Amniotic epithelial cell (primary cell): ENCODE measurements at regions not wholly inside any gene's neighbourhood (a gene's known extent, or its start where the extent isn't known, plus 50 kb on each side); places are given as distances from the start of the nearest gene placed in this dataset.
"Not testable (repeated sequence)": the region's sequence is repeated elsewhere in the genome, so short reads cannot be mapped to it uniquely, and the experiment has no call there.

Experiments
- DNase-seq: peaks from one replicate; pipeline ENCODE4 v3.0.0-alpha.2; 2010; ENCODE audit warnings: low read depth

DNA sequence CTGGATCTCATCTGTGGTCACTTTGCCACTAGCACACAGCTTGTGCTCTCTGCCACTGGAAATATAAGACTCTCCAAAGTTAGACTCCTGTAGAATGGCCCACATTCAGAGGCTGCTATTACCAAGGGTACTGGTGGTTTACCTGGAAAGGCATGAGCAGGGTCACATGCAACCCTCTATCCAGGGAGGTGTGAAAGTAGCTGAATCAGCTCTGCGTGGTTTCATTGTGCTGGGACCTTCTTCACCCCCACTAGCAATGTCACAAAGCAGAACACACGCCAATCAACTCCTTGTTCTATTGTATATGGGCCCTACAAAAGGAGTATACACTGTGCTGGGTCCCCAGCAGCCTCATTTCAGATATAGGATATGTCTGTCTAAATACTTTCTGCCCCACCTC is 353.6 kb upstream of the AUTS2 start:
- no peak for DNase-seq

DNA sequence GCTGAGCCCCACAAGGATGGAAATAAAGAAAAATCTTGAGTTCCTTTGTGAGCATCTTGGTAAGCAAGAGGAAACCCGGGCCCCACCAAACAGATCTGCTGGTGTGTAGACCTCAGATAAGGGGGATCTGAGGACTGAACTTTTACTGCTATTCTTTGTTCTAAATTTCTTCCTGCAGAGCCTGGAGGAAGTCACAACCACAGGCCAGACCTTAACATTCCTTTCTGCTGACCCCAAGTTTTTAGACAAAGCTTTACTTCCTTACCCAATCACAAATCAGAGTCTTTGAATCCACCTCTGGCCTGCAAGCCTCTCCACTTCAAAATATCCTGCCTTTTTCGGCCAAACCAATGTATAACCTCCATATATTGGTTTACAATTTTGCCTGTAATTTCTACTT is 352.6 kb upstream of the AUTS2 start:
- DNase-seq = no peak

DNA sequence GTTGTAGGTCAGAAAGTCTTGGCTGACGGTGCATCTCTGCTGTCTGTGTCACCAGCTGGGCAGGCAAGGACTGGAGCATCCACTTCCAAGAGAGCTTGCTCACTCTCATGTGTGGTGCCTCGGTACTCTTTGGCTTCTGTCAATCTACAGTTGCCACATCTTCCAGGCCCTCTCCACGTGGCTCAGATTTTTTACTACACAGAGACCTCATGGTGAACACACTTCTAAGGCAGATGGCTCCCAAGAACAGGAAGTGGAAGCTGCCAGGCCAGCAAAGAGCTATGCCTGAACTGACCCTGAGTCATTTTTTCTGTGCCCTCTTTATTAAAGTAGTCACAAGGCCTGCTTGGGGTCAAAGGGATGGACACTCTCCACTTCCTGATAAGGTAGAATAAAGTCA is 351.5 kb upstream of the AUTS2 start:
- no peak for DNase-seq

DNA sequence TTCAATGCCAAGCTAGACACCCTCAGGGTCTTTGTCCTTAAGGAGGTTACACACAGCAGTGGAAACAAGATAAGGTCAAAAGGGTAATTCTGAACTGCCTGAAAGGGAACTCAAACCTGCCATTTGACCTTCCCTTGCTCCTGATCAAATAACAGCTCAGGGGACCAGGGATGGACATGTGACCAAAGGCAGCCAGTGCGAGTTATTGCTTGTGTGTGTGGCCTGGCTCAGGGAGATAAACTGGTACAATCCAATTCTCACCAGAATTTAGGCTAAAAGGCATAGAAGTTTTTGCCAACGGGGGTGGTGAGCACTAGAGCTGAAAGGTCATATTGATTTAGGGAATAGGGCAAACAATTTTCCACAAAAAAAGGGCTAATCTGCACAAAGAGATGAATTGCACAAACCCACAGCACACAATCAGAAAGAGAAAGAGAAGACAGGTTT is 349.9 kb upstream of the AUTS2 start:
- DNase-seq = not testable (repeated sequence)

DNA sequence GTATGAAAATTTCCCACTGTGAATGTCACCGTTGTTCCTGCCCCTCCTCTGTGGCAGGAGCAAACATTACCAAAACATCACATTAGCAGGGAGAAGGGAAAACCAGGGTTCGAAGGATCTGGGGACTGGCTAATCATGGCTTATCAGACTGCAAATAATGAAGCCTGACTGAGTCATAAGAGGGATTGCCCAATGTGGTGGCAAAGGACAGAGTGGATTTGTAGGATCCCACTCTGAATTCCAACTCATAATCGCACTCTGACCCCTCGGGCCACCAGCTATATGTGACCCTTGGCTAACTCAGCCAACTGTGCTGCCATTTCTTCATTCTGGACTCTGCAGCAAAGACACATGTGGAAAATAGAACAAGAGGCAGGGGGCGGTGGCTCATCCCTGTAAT is 347.3 kb upstream of the AUTS2 start:
- DNase-seq = no peak

DNA sequence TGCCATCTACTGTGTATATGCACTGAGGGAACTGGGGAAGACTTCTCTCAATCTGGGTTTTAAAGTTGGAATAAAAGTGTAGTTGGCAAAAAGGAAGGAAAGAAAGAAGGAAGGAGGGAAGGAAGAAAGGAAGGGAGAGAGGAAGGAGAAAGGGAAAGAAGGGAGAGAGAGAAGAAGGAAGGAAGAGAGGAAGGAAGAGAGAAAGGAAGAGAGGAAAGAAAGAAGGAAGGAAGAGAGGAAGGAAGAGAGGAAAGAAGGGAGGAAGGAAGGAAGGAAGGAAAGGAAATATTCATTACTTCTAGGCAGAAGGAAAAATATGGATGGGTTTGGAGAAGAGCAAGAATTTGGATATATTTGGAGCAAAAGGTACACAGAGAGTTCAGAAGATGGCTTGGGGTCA is 343.6 kb upstream of the AUTS2 start:
- DNase-seq = no peak

DNA sequence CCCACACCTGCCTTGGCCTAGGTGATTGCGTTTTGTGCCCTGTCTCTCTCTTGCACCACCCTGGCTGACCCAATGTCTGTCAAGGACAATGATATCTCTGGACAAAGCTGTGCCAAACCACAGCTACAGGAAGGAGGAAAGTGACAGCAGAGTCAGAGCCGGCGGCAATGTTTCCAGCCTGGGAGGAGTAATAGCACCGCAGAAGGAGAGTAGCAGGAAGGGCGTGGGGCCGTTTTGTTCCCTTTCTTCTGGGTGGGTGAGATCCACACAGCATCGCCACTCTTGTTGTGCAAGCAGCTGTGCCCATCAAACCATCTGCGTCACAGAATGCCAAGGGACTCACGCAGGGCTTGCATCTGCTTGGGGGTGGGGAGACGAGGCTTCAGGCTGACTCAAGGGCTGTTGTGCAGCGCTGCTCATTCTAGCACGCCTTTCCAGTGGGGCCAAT is 341.6 kb upstream of the AUTS2 start:
- DNase-seq = no peak

DNA sequence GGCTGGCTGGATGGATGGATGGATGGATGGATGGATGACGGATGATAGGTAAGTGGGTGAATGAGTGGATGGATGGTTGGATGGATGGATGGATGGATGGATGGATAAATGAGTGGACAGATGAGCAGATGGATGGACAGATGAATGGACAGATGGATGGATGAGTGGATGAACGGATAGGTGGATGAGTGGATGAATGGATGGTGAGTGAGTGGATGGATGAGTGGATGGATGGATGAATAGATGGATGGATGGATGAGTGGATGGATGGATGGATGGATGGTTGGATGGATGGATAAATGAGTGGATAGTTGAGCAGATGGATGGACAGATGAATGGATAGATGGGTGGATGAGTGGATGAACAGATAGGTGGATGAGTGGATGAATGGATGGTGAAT is 340.7 kb upstream of the AUTS2 start:
- DNase-seq = no peak

DNA sequence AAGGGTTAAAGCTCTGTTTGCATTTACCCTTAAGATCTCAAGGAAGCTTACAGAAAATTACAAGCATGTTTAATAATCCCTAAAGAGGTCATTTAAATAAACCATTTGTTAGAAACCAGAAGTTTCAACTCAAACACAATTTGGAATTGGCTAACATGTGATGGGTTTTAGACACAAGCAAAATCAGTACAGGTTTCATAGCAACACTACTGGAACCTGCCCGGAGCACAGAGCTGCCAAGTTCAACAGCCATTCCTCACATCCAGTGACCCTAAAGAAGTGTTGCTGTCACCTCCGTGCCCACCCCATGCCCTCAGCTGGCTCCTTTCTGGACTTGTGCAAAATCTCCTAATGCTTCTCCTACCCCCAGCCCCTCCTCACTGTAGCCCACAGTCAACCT is 338.8 kb upstream of the AUTS2 start:
- no peak for DNase-seq

DNA sequence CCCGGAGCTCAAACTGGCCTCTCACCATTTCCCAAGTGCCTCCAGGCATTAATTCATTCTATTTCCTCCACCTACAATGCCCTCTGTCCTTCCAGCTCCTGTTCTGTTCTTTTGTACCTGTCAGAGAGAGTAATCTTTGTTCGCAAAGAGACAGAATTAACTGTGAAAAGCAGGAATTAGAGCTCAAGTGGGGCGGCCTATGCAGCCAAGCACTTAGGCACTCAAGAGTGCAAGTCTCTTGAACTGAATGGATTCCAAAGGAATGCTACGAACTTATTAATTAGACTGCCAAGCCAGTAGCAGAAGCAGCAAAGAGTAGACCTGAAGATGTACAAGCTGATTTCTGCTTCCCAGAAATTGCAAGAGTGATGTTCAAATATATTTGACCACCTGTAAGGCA is 338.3 kb upstream of the AUTS2 start:
- no peak for DNase-seq

DNA sequence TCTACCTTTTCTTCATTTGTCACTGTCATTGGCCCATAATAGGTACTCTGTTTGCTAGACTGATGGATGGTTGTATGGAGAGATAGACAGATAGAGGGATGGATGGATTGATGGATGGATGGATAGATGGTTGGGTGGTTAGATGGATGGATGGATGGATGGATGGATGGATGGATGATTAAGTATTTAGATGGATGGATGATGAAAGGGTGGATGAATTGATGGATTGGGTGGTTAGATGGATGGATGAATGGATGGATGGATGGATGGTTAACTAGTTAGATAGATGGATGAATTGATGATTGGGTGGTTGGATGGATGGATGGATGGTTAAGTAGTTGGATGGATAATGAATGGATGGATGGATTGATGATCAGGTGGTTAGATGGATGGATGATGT is 334.7 kb upstream of the AUTS2 start:
- DNase-seq = no peak

DNA sequence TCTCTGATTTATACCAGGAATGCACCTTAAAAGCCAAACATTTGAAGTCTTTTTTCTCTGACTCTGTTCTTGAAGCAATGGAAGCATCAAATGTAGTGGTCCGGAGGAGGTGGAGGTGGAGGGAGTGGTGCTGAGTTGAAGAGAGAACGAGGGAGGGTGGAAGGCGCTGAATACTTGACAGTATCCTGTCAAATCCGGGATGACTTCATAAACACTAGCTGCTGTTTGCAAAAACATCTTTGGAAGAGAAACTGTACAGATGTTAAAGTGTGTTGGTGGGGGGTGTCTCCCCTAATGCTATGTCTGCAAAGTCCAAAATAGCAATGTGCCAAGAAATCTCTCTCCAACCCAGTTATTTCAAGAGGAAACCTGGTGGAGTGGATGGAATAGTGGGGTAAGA is 328.5 kb upstream of the AUTS2 start:
- no peak for DNase-seq

DNA sequence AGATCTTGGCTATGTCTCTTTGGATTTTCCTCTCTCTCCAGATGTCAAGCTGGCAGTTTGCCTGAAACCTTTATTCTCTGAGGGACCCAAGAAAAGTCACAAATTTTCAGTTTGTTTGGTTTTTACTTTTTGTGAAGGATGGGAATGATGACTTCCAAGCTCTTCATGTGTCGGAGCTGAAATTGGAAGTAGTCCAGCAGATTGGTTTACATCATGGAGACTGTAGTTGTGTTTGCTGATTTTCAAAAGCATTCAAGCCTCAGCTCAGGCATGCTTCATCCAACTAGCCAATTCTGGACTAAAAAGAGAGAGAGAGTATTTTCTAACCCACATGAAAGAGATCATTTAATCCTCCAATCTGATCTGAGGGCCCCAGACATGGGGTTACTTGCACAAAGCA is 326.2 kb upstream of the AUTS2 start:
- DNase-seq = no peak

DNA sequence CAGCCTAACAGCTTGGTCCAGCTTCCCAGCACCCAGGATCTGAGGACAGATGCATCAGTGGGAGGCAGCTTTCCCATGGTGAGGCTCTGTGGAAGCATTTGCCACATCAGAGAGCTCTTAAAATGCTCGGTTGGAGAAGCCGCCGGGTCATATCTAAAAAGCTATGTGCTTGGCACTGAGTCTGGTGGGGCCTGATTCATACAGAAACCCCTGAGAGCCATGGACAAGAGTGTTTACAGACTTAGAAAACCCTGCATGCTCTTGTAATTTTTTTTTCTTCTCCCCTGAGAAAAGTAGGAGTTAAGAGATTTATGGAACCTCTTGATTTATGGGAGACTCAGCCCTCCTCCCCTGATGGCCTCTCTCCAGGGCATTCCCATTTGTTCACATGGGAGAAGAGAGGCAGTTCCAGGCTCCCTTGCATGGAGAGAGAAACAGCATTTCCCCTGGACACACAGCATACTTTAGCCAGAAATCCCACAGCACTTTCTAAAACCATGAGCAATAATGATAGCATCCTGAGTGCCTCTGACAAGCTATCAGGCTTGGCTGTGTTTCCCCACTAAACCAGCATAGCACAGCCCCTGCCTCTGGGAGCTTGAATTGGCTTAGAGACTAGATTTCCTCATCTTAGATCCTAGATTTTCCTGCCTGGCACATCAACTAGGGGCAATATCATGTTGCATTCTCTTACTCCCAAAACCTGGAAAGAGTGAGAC is 322.1 kb upstream of the AUTS2 start:
- no peak for DNase-seq

DNA sequence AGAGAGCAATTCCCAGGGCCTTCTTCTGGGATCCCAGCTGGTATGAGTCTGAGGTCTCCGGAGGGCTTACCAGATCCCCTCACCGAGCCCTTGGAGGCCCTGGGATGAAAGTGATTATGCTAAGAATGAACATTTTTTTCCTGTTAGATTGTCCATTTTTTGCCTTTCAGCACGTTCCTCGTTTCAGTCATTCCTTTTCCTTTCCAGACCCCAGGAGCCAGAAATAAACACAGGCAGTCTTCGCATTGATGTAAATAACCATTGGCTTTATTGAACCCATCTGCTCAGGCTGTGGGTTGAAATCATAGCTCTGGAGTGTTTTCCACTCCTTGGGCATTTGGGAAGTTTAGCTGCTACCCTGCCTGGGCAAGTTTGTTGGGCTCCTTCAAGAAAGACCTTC is 320.9 kb upstream of the AUTS2 start:
- DNase-seq = no peak

DNA sequence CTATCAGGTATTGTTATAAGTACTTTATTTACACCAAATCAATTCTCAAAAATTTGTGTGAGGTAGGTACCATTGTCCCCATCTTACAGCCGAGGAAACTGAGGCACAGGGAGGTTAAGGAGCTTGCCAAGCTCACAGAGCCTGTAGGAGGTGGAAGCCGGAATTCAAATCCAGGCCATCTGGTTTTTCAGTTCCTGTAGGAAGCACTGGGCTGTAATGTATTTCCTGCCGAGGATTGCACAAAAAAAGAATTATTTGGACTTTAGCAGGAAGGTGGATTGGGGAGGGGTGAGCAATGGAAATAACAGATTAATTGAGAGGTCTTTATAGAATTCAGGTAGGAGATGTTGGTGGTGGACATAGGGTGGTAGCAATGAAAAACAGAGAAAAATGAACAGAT is 315.3 kb upstream of the AUTS2 start:
- DNase-seq = no peak

DNA sequence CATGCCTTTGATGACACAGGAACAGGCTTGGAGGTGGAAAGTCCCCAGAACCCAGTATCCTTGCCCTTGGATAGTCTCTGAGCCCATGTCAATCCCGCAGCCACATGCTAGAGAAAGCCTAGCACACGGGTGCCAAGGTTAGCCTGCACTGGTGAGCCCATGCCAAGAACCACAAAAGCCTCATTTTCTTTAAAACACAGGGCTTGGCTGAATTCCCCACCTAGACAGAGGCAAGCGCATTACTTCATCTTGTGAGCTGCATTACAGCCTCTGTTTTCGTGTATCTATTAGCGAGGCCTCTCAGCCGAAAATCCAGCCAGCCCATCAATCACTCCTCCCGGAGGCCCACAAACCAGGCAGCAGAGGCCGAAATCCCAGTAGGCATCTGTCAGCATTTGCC is 314.9 kb upstream of the AUTS2 start:
- no peak for DNase-seq

DNA sequence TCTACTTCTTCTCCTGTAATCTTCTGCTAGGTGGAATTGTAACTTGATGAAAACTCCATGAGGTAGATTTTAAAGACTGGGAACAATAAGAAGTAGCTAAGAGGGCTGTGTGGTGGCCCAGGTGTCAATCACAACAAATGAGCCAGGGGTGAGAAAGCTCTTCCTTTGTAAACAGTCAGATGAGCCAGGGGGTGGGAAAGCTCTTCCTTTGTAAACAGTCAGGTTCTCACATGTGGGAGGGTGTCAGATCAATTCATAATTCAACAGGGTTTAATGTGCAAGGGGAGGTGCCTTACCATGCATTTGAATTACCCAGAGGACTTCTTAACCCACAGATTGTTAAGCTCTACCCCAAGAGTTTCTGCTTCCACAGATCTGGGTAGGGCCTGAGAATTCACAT is 312.4 kb upstream of the AUTS2 start:
- DNase-seq = no peak

DNA sequence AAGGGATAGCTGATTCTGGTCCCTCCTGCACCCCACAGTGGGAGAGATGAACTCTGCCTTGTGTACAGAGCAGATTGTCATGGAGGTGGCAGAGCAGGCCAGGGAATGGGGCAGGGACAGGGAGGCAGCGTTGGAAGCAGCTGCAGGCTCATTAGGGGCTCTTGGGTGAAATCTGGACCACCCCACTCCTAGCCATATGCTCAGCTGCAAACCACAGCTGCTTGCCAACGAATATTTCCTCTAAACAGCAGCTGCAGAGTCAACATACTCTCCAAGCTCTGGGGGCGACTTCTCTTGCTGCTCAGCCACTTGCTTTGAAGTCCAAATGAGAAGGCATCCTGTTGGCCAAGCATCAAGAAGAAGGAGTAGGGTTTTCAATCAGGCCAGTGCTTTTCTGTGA is 302.3 kb upstream of the AUTS2 start:
- no peak for DNase-seq

DNA sequence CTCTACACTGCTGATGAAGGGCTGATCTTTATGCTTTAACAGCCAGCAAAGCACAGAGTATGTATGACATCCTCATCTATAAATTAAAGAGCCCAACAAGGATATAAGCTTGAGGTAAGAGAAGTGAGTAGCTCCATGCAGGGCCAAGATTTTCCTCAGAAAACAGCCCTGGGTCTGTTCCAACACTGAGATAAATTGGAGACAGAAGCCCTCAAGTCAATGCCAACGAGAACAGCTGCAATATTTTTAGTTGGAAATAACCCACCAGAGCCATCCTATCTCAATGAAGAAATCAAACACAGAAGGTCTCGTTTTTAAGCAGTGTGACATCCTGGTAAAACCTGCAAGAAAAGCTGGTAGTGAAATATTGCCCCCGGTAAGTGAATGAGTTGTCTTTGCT is 297.0 kb upstream of the AUTS2 start:
- no peak for DNase-seq

DNA sequence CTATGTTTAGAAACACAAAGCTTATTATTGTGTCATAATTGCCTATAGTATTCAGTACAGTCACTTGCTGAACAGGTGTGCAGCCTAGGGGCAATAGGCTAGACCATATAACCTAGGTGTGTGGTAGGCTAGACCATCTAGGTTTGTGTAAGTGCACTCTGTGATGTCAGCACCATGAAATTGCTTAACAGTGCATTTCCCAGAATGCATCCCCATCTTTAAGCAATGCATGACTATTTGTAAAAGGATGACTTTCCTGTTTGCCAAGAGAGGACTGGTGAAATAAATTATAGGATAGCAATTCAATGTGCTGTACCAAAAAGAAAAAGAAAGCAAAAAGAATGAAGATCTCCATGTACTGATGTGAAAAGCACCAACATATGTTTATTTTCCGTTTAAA is 288.7 kb upstream of the AUTS2 start:
- DNase-seq = no peak

DNA sequence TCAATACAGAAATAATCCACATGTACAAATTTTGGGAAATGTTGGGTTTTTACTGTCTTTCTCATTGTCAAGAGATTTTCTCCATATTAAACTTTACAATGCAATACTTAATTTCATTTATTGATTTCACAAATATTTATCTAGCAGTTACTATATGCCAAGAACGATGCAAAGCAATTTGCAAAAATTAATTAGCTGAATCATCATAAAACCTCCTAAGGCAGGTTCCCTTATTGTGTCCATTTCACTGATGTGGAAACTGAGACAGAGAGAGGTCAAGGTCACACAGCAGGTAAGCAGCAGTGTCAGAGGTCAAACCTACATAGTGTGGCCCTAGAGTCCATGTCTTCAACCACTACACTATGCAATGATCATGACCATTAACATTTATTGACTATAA is 286.8 kb upstream of the AUTS2 start:
- no peak for DNase-seq

DNA sequence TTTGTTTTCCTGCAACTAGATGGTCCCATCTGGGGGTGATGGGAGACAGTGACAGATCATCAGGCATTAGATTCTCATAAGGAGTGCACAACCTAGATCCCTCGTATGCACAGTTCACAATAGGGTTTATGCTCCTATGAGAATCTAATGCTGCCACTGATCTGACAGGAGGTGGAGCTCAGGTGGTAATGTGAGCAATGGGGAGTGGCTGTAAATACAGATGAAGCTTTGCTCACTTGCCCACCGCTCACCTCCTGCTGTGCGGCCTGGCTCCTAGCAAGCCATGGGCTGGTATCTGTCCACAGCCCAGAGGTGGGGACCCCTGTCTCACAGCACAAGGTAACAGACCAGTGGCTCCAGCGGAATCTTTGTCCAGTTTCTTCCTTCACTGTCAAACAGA is 284.4 kb upstream of the AUTS2 start:
- not testable (repeated sequence) for DNase-seq

DNA sequence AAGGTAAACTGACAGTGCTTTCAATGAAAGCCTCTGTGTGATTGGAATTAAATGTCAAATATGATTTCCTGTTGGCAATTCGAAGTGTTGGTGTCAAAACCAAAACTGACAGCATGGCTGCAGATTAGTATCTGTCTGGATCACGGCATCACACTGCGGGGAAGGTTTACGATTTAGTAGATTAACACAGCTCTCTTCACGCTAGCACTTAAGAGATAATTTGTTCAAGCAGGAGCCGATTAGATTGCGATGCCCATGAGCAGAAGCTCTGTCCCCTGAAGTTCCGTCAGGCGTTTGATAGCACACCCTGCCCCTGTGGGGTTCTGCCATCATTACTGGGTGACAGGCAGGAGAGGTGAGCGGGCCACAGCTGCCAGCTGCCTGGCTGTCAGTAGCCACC is 279.5 kb upstream of the AUTS2 start:
- no peak for DNase-seq

DNA sequence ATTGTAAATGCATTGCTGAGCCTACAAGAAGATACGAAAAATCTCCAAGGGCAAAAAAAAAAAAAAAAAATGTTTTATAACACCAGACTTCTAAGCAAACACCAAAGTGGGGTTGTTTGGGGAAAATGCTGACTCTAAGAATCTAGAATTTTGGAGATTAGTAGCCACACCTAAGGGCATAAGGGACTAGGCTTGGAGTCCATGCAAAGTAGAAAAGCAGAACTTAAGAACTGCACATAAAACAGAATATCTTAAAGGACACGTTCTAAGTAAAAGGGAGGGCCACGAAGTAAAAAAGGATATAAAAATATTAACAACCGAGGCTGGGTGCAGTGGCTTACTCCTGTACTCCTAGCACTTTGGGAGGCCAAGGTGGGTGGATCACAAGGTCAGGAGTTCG is 269.8 kb upstream of the AUTS2 start:
- no peak for DNase-seq
